ENCODE measurements at regions not wholly inside any gene's neighbourhood (a gene's known extent, or its start where the extent isn't known, plus 50 kb on each side); places are given as distances from the start of the nearest gene placed in this dataset.

GRCh38 chr2:217477583-217477982, 525.2 kb downstream of the TNS1 start:
- intact Hi-C loops (cut with micrococcal nuclease; ENCODE audit: unreplicated experiment), result no loop called here
- H4K20me1 ChIP-seq (ENCODE audit: insufficient read depth), result no peaks in the 10 kb centered on the region

GRCh38 chr2:217475791-217476190, 527.0 kb downstream of the TNS1 start:
- intact Hi-C loops (cut with micrococcal nuclease; ENCODE audit: unreplicated experiment), result no loop called here

More at GRCh38 chr2:217477583-217477982, 525.2 kb downstream of the TNS1 start:
- Histone ChIP-seq H3K27me3 (ENCODE audit: insufficient read depth, low read depth) (no peaks in the 10 kb centered on the region), H3F3A (ENCODE audit: insufficient read depth, low read depth) (no peaks in the 10 kb centered on the region), H3K79me2 (ENCODE audit: low read depth) (no peaks in the 10 kb centered on the region), H3K4me1 (replicated peaks; ENCODE audit: insufficient read depth) (no peaks in the 10 kb centered on the region), H2AFZ (no peak overlapping the region), H3K4me2 (no peak overlapping the region), H3K27ac (no peak overlapping the region), H3K36me3 (ENCODE audit: low read depth) (no peaks in the 10 kb centered on the region), H3K4me3 (no peak overlapping the region), H3K9me3 (ENCODE audit: insufficient read depth, low read depth) (no peaks in the 10 kb centered on the region), H3K9me2 (ENCODE audit: insufficient read depth) (no peaks in the 10 kb centered on the region)
- POLR2A ChIA-PET (ENCODE audit: unreplicated experiment), result interaction anchor here (0.7 kb wide), 1 partner anchor 1649 kb away, joined by 3 read pairs; no protein-coding TSS in a partner anchor
- BruUV-seq (replicated peaks), result no TSS peak
- DNase-seq, result no peak
- CTCF ChIA-PET, result no interaction called here
- TF ChIP-seq EZH2 (IDR thresholded peaks at IDR 0.05; ENCODE audit: low read depth) (no peak), CTCF (conservative IDR thresholded peaks at IDR 0.05) (no peak)

GRCh38 chr2:217475101-217475500, 527.7 kb downstream of the TNS1 start:
- CTCF ChIA-PET, result no interaction called here
- H4K20me1 ChIP-seq (ENCODE audit: insufficient read depth), result no peaks in the 10 kb centered on the region
- POLR2A ChIA-PET (ENCODE audit: unreplicated experiment), result no interaction called here
- no peak overlapping the region for H3K27ac ChIP-seq
- intact Hi-C loops (cut with micrococcal nuclease; ENCODE audit: unreplicated experiment), result no loop called here
- H3K9me3 ChIP-seq (ENCODE audit: insufficient read depth, low read depth), result no peaks in the 10 kb centered on the region
- H3K4me3 ChIP-seq, result no peak overlapping the region
- no peaks in the 10 kb centered on the region for H3K9me2 ChIP-seq (ENCODE audit: insufficient read depth)
- no peaks in the 10 kb centered on the region for H3K27me3 ChIP-seq (ENCODE audit: insufficient read depth, low read depth)
- no TSS peak for BruUV-seq (replicated peaks)
- no peak overlapping the region for H2AFZ ChIP-seq
- H3K79me2 ChIP-seq (ENCODE audit: low read depth), result no peaks in the 10 kb centered on the region
- H3K36me3 ChIP-seq (ENCODE audit: low read depth), result no peaks in the 10 kb centered on the region
- no peak overlapping the region for H3K4me2 ChIP-seq
- no peak for DNase-seq
- no peaks in the 10 kb centered on the region for H3K4me1 ChIP-seq (replicated peaks; ENCODE audit: insufficient read depth)
- TF ChIP-seq CTCF (conservative IDR thresholded peaks at IDR 0.05) (no peak), EZH2 (IDR thresholded peaks at IDR 0.05; ENCODE audit: low read depth) (no peak)
- no peaks in the 10 kb centered on the region for H3F3A ChIP-seq (ENCODE audit: insufficient read depth, low read depth)

More at GRCh38 chr2:217475791-217476190, 527.0 kb downstream of the TNS1 start:
- no peaks in the 10 kb centered on the region for H4K20me1 ChIP-seq (ENCODE audit: insufficient read depth)
- BruUV-seq (replicated peaks), result no TSS peak
- no peaks in the 10 kb centered on the region for H3K27me3 ChIP-seq (ENCODE audit: insufficient read depth, low read depth)
- no peak overlapping the region for H3K4me3 ChIP-seq
- ChIA-PET POLR2A (ENCODE audit: unreplicated experiment) (no interaction called here), CTCF (no interaction called here)
- no peaks in the 10 kb centered on the region for H3K79me2 ChIP-seq (ENCODE audit: low read depth)
- no peaks in the 10 kb centered on the region for H3K36me3 ChIP-seq (ENCODE audit: low read depth)
- no peak overlapping the region for H2AFZ ChIP-seq
- H3K4me1 ChIP-seq (replicated peaks; ENCODE audit: insufficient read depth), result no peaks in the 10 kb centered on the region
- no peak for TF ChIP-seq EZH2 (IDR thresholded peaks at IDR 0.05; ENCODE audit: low read depth)
- TF ChIP-seq CTCF (conservative IDR thresholded peaks at IDR 0.05), result no peak
- no peak overlapping the region for H3K4me2 ChIP-seq
- H3K27ac ChIP-seq, result no peak overlapping the region
- H3K9me3 ChIP-seq (ENCODE audit: insufficient read depth, low read depth), result no peaks in the 10 kb centered on the region
- no peaks in the 10 kb centered on the region for H3K9me2 ChIP-seq (ENCODE audit: insufficient read depth)
- H3F3A ChIP-seq (ENCODE audit: insufficient read depth, low read depth), result no peaks in the 10 kb centered on the region
- no peak for DNase-seq

Data from PC-9 (cell line).